Kidney (tissue), 13 donors: ENCODE measurements at regions not wholly inside any gene's neighbourhood (a gene's known extent, or its start where the extent isn't known, plus 50 kb on each side); places are given as distances from the start of the nearest gene placed in this dataset.

Source experiments
- DNase-seq, 5 donors: peaks; one replicate each; pipeline ENCODE4 v3.0.0-alpha.2; 2013 to 2020
- FAIRE-seq: peaks from 2 replicates; lab custom pipeline; 2012; peaks lifted over from hg19 to GRCh38; lab: Jason Lieb, UNC
- H3K27ac ChIP-seq, 2 donors: one replicate each; pipeline ENCODE4 v1.7.0; 2013; ENCODE audit warnings: low read depth in 2 of 2, low read length in 2 of 2, inconsistent platforms in 1 of 2
- H3K27me3 ChIP-seq: one replicate; pipeline ENCODE4 v1.7.1; 2013; ENCODE audit warnings: low read length, inconsistent platforms; ENCODE audit not compliant: control insufficient read depth, insufficient read depth
- H3K36me3 ChIP-seq, 3 donors: one replicate each; pipeline versions ENCODE4 v1.7.0 to v1.7.1; 2013; ENCODE audit warnings: low read length in 3 of 3, control low read depth in 1 of 3, inconsistent platforms in 1 of 3; ENCODE audit not compliant: insufficient read depth in 3 of 3, control insufficient read depth in 2 of 3
- H3K4me1 ChIP-seq, 3 donors: one replicate each; pipeline versions ENCODE4 v1.7.0 to v1.7.1; 2013; ENCODE audit warnings: low read length in 3 of 3, inconsistent platforms in 1 of 3, low read depth in 1 of 3; ENCODE audit not compliant: control insufficient read depth in 2 of 3, insufficient read depth in 2 of 3
- H3K4me3 ChIP-seq, 3 donors: one replicate each; pipeline versions ENCODE4 v1.7.0 to v1.8.1; 2013; ENCODE audit warnings: low read length in 3 of 3, control low read depth in 1 of 3, inconsistent platforms in 1 of 3
- H3K9ac ChIP-seq, 3 donors: one replicate each; pipeline versions ENCODE4 v1.7.0 to v1.7.1; 2013; ENCODE audit warnings: low read length in 3 of 3, control low read depth in 1 of 3, inconsistent platforms in 1 of 3
- H3K9me3 ChIP-seq, 3 donors: one replicate each; pipeline versions ENCODE4 v1.7.0 to v1.7.1; 2013; ENCODE audit warnings: low read length in 3 of 3, control low read depth in 1 of 3, inconsistent platforms in 1 of 3; ENCODE audit not compliant: control insufficient read depth in 2 of 3, insufficient read depth in 1 of 3
- CTCF ChIP-seq: IDR thresholded peaks from 3 replicates; pipeline ENCODE4 v1.5.1; 2012; ENCODE audit warnings: mild to moderate bottlenecking, moderate library complexity, borderline replicate concordance; ENCODE audit not compliant: insufficient read depth; ENCODE audit errors: extremely low read depth
- intact Hi-C: fragments of 100-400 bp; cut with DNase I; formaldehyde crosslinking; loops from one replicate; pipeline ENCODE4 v1.11.1; 2022
- donor health status: control.
- donor health status: control.
- donor health status: control.
- donor health status: control.
- donor health status: control.
- donor health status: DM: yes; HTN: yes; CAD: no.
- donor health status: Normal renal cell carcinoma (clear cell type).

DNA sequence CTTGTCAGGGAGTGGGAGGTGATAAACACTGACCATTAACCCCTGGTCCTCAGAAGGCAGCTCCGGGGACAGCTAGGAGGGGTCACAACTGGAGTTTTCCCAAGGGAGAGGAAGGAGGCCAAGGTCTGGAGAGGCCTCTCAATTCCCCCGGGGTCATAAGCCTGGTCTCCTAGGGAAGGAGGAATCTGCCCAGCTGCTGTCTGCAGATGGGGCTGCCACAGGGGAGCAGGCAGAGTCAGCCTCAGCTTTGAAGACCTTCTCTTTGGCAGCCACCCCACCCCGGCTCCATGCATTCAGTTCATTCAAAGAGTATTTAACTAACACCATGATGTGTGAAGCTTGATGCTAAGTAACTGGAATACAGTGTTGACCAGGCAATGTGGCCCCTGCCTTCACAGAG lies 74.6 kb upstream of the HSPA9 start:
- intact Hi-C loops = no loop called here
- no peaks in the 10 kb centered on the region for H3K27me3 ChIP-seq
- no peaks in the 10 kb centered on the region for H3K4me1 ChIP-seq
- no peak overlapping the region for H3K9ac ChIP-seq
- TF ChIP-seq CTCF = no peak
- H3K9me3 ChIP-seq = no peaks in the 10 kb centered on the region
- no peak overlapping the region for H3K4me3 ChIP-seq
- FAIRE-seq (no peak), DNase-seq (peak in 1 of 5 donors; percentile 74)
- no peaks in the 10 kb centered on the region for H3K36me3 ChIP-seq
- no peak overlapping the region for H3K27ac ChIP-seq

GRCh38 chr5:138649316-138649720 lies 74.1 kb upstream of the HSPA9 start:
- Histone ChIP-seq H3K9ac (no peak overlapping the region), H3K27ac (no peak overlapping the region), H3K4me1 (no peaks in the 10 kb centered on the region), H3K4me3 (no peak overlapping the region), H3K36me3 (no peaks in the 10 kb centered on the region), H3K9me3 (no peaks in the 10 kb centered on the region), H3K27me3 (no peaks in the 10 kb centered on the region)
- DNase-seq (peak in 1 of 5 donors; percentile 81), FAIRE-seq (no peak)
- intact Hi-C loops = no loop called here
- TF ChIP-seq CTCF = no peak

DNA sequence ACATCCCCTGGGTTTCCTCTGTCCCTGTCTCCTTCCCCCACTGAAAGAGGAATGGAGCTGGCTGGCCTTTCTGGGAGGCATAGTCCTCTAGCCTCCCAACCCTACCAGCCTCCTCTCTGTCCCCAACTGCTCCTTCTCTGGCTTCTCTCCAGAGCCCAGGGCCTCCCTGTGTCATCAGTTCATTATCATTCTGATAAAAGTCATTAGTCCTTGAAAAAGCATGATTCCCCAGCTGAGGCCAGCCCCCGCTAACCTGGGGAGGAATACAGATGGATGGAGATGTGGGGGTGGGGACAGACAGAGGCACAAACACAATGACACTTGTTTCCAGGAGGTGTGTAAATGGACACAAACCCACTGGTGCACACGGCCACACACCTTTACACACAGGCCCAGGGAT lies 73.6 kb upstream of the HSPA9 start:
- no peaks in the 10 kb centered on the region for H3K4me1 ChIP-seq
- intact Hi-C loops = no loop called here
- H3K27ac ChIP-seq = no peak overlapping the region
- no peaks in the 10 kb centered on the region for H3K27me3 ChIP-seq
- TF ChIP-seq CTCF = no peak
- no peak overlapping the region for H3K9ac ChIP-seq
- DNase-seq = peak in 1 of 5 donors; percentile 52
- no peaks in the 10 kb centered on the region for H3K36me3 ChIP-seq
- no peak for FAIRE-seq
- no peaks in the 10 kb centered on the region for H3K9me3 ChIP-seq
- H3K4me3 ChIP-seq = no peak overlapping the region

GRCh38 chr5:138647794-138648410 lies 72.7 kb upstream of the HSPA9 start:
- DNase-seq = peak in 1 of 5 donors; percentile 60
- H3K36me3 ChIP-seq = no peaks in the 10 kb centered on the region
- no peaks in the 10 kb centered on the region for H3K9me3 ChIP-seq
- H3K4me1 ChIP-seq = no peaks in the 10 kb centered on the region
- FAIRE-seq = no peak
- no peak overlapping the region for H3K27ac ChIP-seq
- H3K27me3 ChIP-seq = no peaks in the 10 kb centered on the region
- no peak overlapping the region for H3K4me3 ChIP-seq
- intact Hi-C loops = no loop called here
- no peak overlapping the region for H3K9ac ChIP-seq
- no peak for TF ChIP-seq CTCF
